Right hindlimb (tissue), 1 donor: ENCODE measurements at regions not wholly inside any gene's neighbourhood (a gene's known extent, or its start where the extent isn't known, plus 50 kb on each side); places are given as distances from the start of the nearest gene placed in this dataset.
A peak's percentile ranks its signal among the peaks of the same experiment; 100 is the strongest.
"Not testable (repeated sequence)": the region's sequence is repeated elsewhere in the genome, so short reads cannot be mapped to it uniquely, and the experiment has no call there.

Experiments
- DNase-seq: peaks from one replicate; pipeline ENCODE4 v3.0.0-alpha.2; 2018

GRCh38 chr1:95297906-95298305 is 63.9 kb downstream of the RWDD3 start:
- DNase-seq, result not testable (repeated sequence)

GRCh38 chr1:95301091-95301490 is 67.1 kb downstream of the RWDD3 start:
- no peak for DNase-seq

- no peak for DNase-seq
Measured at GRCh38 chr1:95301614-95302013, 67.6 kb downstream of the RWDD3 start.

- no peak for DNase-seq
Measured at GRCh38 chr1:95304803-95305202, 70.8 kb downstream of the RWDD3 start.

DNA sequence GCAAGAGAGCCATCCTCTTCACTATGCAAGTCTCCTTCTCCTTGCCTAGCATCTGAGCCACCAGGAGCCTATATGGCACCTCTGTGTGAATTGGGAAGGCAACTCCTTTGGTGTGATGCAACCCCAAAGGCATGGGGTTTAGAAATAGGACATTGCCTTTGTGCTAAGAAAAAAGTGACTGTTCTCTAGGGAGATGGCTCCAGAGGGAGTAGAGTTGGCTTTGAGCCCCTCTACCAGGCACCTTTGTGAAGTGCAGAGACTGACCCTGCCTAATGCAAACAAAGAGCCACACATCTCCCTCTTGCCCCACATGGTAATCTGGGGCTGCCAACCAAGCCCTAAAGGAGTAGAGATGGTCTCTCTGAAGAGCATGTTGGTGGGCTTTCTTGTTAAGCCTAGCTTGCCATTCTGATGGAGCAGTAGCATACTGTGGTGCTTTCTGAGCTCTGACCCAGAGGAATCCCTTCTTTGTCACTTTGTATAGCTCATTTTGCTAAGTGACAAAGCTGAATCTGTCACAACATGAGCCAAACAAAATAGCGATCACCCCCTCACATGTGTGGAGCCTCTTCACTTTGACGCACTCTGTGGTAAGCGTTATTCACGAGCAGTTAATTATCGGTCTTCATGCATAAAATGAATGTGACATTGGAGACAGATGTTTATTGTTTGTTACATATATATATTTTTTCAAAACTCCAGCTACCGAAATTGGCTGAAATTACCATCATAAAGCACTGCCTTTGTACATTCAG is 74.4 kb downstream of the RWDD3 start:
- DNase-seq, result no peak

- peak; percentile 28 for DNase-seq
Measured at GRCh38 chr1:95309031-95309471, 75.0 kb downstream of the RWDD3 start.

GRCh38 chr1:95311014-95311413 is 77.0 kb downstream of the RWDD3 start:
- no peak for DNase-seq

- no peak for DNase-seq
Measured at GRCh38 chr1:95311762-95312161, 77.8 kb downstream of the RWDD3 start.

GRCh38 chr1:95312181-95312580 is 78.2 kb downstream of the RWDD3 start:
- no peak for DNase-seq

- DNase-seq, result no peak
Measured at GRCh38 chr1:95313527-95313926, 79.5 kb downstream of the RWDD3 start.

GRCh38 chr1:95321531-95321930 is 87.5 kb downstream of the RWDD3 start:
- no peak for DNase-seq

DNA sequence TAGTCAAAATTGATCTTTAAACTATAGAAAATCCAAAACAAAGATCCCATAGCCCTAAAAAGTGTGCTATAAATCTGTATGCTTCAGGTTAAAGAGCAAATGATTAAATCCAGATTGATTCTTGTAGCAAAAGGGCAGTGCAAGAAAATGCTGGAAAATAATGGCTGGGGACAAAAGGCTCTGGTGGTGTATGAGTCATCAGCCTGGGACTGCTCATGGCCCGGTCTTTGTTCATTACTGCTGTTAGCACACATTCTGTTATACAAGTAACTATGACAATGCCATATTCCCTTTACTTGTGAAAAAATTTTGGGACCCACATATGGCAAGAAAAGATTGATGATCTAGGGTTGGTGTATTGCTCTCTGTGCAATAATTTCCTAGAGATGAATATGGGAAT is 89.1 kb downstream of the RWDD3 start:
- DNase-seq, result no peak

GRCh38 chr1:95325349-95325748 is 91.3 kb downstream of the RWDD3 start:
- DNase-seq, result no peak

GRCh38 chr1:95326023-95326422 is 92.0 kb downstream of the RWDD3 start:
- DNase-seq, result no peak

- DNase-seq, result no peak
Measured at GRCh38 chr1:95332754-95333153, 98.7 kb downstream of the RWDD3 start.

DNA sequence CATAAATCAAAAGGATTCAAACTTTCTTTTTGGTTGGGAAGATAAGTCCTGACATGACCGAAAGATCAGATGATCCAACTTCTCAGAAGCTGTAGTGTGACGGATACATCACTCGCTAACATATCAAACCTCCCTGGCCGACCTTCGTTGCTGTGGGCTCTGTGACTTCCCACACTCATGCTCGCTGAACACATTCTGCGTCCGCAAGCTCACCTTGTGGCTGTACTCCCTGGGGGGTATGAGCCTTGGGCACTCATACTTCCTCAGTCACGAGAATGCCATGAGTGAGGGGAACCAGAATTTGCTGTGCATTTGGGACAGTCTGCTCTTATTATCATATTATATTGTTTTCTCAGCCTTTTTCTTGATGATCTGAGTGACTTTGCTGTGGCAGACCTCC is 105.4 kb downstream of the RWDD3 start:
- no peak for DNase-seq

DNA sequence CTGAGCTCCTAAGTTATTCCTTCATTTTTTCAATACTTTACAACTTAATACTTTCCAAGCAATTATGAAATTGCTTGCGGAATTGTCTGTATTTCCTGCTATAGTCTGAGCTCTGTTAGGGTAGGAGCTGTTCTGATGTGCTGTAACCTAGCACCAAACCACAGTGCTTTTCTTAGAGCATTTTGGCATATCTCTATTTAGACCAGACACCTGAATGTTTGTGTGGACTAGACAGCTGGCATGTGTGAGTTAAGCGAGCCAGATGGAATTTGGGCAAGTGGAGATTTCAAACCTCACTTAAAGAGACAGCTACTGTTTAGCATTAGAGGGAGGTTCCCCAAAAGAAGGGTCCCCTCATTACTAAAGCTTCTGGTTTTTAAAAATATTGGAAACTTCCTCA is 106.1 kb downstream of the RWDD3 start:
- no peak for DNase-seq

DNA sequence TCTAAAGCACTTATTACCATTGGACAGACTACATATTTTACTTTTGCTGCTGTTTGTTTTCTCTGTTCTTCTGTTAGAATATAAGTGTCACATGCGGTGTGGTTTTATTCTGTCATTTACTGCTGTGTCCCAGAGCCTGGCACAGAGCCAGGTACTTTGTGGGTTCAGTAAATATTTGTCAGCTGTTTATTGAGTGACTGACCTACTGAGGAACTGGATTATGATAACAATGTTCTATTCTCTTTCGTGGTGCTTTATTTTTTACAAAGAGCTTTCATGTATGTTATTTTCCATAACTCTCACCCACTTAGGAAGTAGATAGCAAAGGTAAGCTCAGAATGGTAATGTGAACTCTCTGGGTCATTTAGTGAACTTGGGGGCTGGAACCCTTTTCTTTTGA is 118.8 kb downstream of the RWDD3 start:
- DNase-seq, result no peak

DNA sequence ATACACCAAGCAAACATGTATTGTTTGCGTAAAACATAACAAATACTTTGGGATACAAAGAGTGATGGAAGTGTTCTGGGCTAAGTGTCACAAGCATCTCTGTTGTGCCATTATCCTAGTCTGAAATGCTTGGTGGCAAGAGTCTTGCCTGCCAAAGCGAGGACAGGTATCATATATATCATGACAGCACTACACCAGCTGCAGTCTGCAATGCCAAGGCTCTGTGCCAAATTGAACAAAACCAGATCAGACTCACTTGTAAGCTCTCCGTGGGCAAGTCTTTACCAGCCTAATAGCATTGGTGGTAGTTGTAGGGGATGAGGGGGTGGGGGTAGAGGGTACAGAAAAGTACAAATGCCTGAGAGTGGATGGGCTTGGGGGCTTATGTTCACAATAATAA is 119.2 kb downstream of the RWDD3 start:
- no peak for DNase-seq

DNA sequence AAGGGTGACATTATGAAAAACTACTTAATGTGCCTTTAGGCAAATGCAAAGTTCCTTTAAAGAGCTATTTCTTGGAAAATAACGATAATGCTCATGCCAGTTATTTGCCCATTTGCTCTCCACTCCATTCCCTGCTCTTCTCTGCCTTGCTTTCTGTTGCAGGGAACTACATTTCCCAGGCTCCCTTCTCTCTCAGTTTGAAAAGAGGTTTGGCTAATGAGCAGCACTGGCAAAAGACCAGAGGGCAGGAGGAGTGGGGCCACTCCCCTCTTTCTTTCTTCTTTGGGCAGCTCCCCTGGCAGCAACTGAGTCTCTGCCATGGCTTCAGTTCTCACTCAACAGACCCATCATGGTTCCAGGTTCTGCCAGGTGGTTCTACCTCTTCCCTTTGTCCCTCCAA is 130.5 kb downstream of the RWDD3 start:
- DNase-seq, result no peak

GRCh38 chr1:95366498-95366897 is 132.5 kb downstream of the RWDD3 start:
- DNase-seq, result no peak

- no peak for DNase-seq
Measured at GRCh38 chr1:95368178-95368577, 134.2 kb downstream of the RWDD3 start.

GRCh38 chr1:95369985-95370690 is 136.1 kb downstream of the RWDD3 start:
- no peak for DNase-seq
